ENCODE measurements at regions not wholly inside any gene's neighbourhood (a gene's known extent, or its start where the extent isn't known, plus 50 kb on each side); places are given as distances from the start of the nearest gene placed in this dataset.

- TF ChIP-seq CTCF (IDR thresholded peaks at IDR 0.05) = no peak
- no peak for TF ChIP-seq POLR2A (IDR thresholded peaks at IDR 0.05)
Observed at GRCh38 chr6:81105998-81106397, 646.5 kb downstream of the TENT5A start.
